Suprapubic skin (tissue), 4 donors: ENCODE measurements at regions not wholly inside any gene's neighbourhood (a gene's known extent, or its start where the extent isn't known, plus 50 kb on each side); places are given as distances from the start of the nearest gene placed in this dataset.

Experiments
- DNase-seq, 2 donors: peaks; one replicate each; pipeline ENCODE4 v3.0.0-alpha.2; 2019; ENCODE audit warnings: low spot score in 2 of 2
- H3K27ac ChIP-seq: fragments of 200-600 bp; sonication (generic); one replicate; pipeline ENCODE4 v1.5.1; 2019
- H3K27me3 ChIP-seq: fragments of 200-600 bp; sonication (generic); one replicate; pipeline ENCODE4 v1.5.1; 2019
- H3K36me3 ChIP-seq: fragments of 200-600 bp; sonication (generic); one replicate; pipeline ENCODE4 v1.5.1; 2019
- H3K4me1 ChIP-seq: fragments of 200-600 bp; sonication (generic); one replicate; pipeline ENCODE4 v1.5.1; 2019
- H3K4me3 ChIP-seq: fragments of 200-600 bp; sonication (generic); one replicate; pipeline ENCODE4 v1.5.1; 2019; ENCODE audit warnings: mild to moderate bottlenecking
- H3K9me3 ChIP-seq: fragments of 200-600 bp; sonication (generic); one replicate; pipeline ENCODE4 v1.5.1; 2019
- EP300 ChIP-seq: sonication (generic); formaldehyde crosslinking; IDR thresholded peaks from one replicate; pipeline ENCODE4 v1.6.1; 2017; ENCODE audit warnings: antibody characterized with exemption
- POLR2A ChIP-seq, 2 donors: fragments of 450-650 bp; IDR thresholded peaks; one replicate each; pipeline ENCODE4 v1.6.1; 2017; ENCODE audit warnings: antibody characterized with exemption in 2 of 2, mild to moderate bottlenecking in 2 of 2, moderate library complexity in 2 of 2
- POLR2AphosphoS5 ChIP-seq, 3 donors: sonication (generic); formaldehyde crosslinking; IDR thresholded peaks; one replicate each; pipeline ENCODE4 v1.6.1; 2017; ENCODE audit warnings: antibody characterized with exemption in 3 of 3
- WGBS: methylation state at CpG from one replicate; pipeline ENCODE4 v1.1.5; 2018; 5-methylcytosine and 5-hydroxymethylcytosine counted together
- TF ChIP-seq, protein P1 (sequence below), 2 donors: fragments of 200-600 bp in 1 of 2; fragments of 450-650 bp in 1 of 2; sonication (generic) in 1 of 2; IDR thresholded peaks; one replicate each; pipeline ENCODE4 v1.5.1; 2016 to 2019; ENCODE audit warnings: antibody characterized with exemption in 2 of 2, mild to moderate bottlenecking in 1 of 2, moderate library complexity in 1 of 2

DNA sequence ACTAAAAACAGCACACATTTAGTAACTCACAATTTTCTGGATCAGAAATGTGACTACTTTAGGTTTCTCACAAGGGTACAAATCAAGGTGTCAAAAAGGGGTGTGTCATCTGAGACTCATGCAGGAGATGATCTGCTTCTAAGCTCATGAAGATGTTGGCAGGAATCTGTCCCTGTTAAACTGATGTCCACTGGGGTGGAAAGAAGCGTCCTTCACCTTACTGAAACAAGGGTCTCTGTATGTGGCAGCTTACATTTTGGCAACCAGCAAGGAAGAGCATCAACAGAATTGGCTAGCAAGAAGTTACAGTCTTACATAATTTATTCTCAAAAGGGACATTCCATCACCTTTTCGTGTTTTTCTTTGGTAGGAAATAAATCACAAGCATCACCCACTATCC is 1223.8 kb downstream of the AMY1C start:
- Histone ChIP-seq H3K27ac (no peak overlapping the region), H3K9me3 (no peaks in the 10 kb centered on the region), H3K27me3 (no peaks in the 10 kb centered on the region), H3K4me3 (no peak overlapping the region), H3K36me3 (no peaks in the 10 kb centered on the region), H3K4me1 (no peaks in the 10 kb centered on the region)
- no peak for TF ChIP-seq POLR2A (IDR thresholded peaks at IDR 0.05)
- TF ChIP-seq POLR2AphosphoS5 (IDR thresholded peaks at IDR 0.05): no peak
- no peak for TF ChIP-seq EP300
- TF ChIP-seq, protein P1, sequence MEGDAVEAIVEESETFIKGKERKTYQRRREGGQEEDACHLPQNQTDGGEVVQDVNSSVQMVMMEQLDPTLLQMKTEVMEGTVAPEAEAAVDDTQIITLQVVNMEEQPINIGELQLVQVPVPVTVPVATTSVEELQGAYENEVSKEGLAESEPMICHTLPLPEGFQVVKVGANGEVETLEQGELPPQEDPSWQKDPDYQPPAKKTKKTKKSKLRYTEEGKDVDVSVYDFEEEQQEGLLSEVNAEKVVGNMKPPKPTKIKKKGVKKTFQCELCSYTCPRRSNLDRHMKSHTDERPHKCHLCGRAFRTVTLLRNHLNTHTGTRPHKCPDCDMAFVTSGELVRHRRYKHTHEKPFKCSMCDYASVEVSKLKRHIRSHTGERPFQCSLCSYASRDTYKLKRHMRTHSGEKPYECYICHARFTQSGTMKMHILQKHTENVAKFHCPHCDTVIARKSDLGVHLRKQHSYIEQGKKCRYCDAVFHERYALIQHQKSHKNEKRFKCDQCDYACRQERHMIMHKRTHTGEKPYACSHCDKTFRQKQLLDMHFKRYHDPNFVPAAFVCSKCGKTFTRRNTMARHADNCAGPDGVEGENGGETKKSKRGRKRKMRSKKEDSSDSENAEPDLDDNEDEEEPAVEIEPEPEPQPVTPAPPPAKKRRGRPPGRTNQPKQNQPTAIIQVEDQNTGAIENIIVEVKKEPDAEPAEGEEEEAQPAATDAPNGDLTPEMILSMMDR (IDR thresholded peaks at IDR 0.05): no peak
- no peak for DNase-seq
- WGBS: 61% methylated on average over 2 of the region's 2 CpGs

DNA sequence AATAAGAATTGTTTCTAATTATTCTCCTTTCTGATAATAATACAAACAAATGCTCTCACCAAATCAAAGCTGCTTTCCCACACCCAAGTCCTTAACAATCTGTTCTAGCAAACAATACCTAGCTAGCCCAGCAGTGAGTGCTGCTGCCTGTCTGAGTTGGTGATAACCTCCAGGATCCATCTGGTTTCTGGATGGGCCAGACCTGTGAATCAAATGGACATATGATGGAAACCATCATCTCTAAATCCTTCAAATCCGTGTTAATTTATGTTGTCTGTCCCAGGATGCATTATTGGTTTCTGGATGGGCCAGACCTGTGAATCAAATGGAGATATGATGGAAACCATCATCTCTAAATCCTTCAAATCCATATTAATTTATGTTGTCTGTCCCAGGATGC is 1230.0 kb downstream of the AMY1C start:
- WGBS: 46% methylated on average over 1 of the region's 1 CpG
- TF ChIP-seq POLR2A (IDR thresholded peaks at IDR 0.05): no peak
- no peak for TF ChIP-seq POLR2AphosphoS5 (IDR thresholded peaks at IDR 0.05)
- no peak for TF ChIP-seq EP300
- TF ChIP-seq, protein P1 (IDR thresholded peaks at IDR 0.05): no peak
- Histone ChIP-seq H3K27ac (no peak overlapping the region), H3K9me3 (peaks cover 5% of the 10 kb centered on the region), H3K4me1 (no peaks in the 10 kb centered on the region), H3K36me3 (no peaks in the 10 kb centered on the region), H3K4me3 (no peak overlapping the region), H3K27me3 (no peaks in the 10 kb centered on the region)
- no peak for DNase-seq

DNA sequence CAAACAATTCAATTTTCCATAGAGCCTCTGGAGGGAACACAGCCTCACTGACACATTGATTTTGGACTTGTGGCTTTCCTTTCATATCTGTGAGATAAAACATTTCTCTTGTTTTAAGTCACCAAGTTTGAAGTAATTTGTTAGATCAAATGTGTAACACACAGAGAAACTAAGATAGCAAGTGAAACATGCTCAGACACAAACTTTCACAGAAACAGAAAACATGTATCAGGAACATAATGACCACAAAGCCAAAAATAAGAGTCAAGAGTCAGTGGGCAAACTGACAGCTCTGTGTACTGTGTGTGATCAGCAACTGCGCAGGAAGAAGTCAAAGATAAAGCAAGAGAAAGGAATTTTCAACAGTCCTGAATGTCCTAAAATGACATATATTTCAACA is 1237.5 kb downstream of the AMY1C start:
- Histone ChIP-seq H3K27me3 (no peaks in the 10 kb centered on the region), H3K36me3 (no peaks in the 10 kb centered on the region), H3K9me3 (peaks cover 14% of the 10 kb centered on the region), H3K4me1 (no peaks in the 10 kb centered on the region), H3K4me3 (no peak overlapping the region), H3K27ac (no peak overlapping the region)
- no peak for TF ChIP-seq POLR2A (IDR thresholded peaks at IDR 0.05)
- no peak for TF ChIP-seq EP300
- no peak for TF ChIP-seq POLR2AphosphoS5 (IDR thresholded peaks at IDR 0.05)
- TF ChIP-seq, protein P1 (IDR thresholded peaks at IDR 0.05): no peak
- WGBS: 68% methylated on average over 1 of the region's 1 CpG
- no peak for DNase-seq

DNA sequence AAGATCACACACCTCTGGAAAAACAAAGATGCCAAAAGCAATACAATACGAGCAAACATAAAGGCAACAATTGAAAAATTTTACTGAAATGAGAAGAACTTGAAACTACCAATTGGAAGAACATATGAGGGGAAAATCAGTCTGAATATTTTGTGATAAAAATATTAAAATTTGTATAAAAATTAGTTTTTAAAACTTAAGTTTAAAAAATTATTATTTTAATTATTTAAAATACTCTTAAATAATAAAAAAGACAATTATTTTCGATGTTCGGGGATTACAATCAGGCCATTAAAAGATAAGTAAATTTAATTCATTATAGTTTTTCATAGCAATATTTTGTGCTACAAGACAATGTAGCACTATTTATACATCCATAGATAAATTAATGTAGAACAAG is 1239.3 kb downstream of the AMY1C start:
- H3K4me3 ChIP-seq: no peak overlapping the region
- no peaks in the 10 kb centered on the region for H3K27me3 ChIP-seq
- 95% methylated on average over 3 of the region's 3 CpGs for WGBS
- no peaks in the 10 kb centered on the region for H3K36me3 ChIP-seq
- no peak for TF ChIP-seq POLR2A (IDR thresholded peaks at IDR 0.05)
- TF ChIP-seq POLR2AphosphoS5 (IDR thresholded peaks at IDR 0.05): no peak
- TF ChIP-seq EP300: no peak
- TF ChIP-seq, protein P1 (IDR thresholded peaks at IDR 0.05): no peak
- no peak overlapping the region for H3K27ac ChIP-seq
- H3K4me1 ChIP-seq: no peaks in the 10 kb centered on the region
- DNase-seq: no peak
- peaks cover 10% of the 10 kb centered on the region for H3K9me3 ChIP-seq

DNA sequence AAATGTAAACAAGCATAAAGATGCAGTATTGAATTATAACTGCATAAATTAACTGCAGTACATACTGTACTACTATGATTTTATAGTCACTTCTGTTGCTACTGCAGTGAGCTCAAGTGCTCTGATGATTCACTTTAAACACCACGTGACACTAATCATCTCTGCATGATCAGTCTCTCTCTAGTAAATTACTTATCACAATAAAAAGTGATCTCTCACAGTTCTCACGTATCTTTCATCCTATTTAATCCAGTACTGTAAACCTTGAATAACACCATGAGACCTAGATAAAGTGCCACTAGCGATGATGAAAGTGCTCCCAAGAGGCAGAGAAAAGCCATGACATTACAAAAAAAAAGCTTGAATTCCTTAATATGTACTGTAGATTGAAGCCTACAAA is 1242.0 kb downstream of the AMY1C start:
- Histone ChIP-seq H3K36me3 (no peaks in the 10 kb centered on the region), H3K27ac (no peak overlapping the region), H3K27me3 (no peaks in the 10 kb centered on the region), H3K9me3 (no peaks in the 10 kb centered on the region), H3K4me1 (no peaks in the 10 kb centered on the region), H3K4me3 (no peak overlapping the region)
- TF ChIP-seq POLR2A (IDR thresholded peaks at IDR 0.05) (no peak), POLR2AphosphoS5 (IDR thresholded peaks at IDR 0.05) (no peak), EP300 (no peak)
- TF ChIP-seq, protein P1 (IDR thresholded peaks at IDR 0.05): no peak
- DNase-seq: no peak
- WGBS: 38% methylated on average over 3 of the region's 3 CpGs
